MM.1S (cell line): ENCODE measurements at regions not wholly inside any gene's neighbourhood (a gene's known extent, or its start where the extent isn't known, plus 50 kb on each side); places are given as distances from the start of the nearest gene placed in this dataset.

Experiments
- DNase-seq: peaks from one replicate; pipeline ENCODE4 v3.0.0-alpha.2; 2015
- H2AFZ ChIP-seq: fragments of 300-600 bp; sonication (generic); 2 replicates; pipeline ENCODE4 v1.6.0; 2016; ENCODE audit warnings: antibody characterized with exemption, low read length
- H3F3A ChIP-seq: fragments of 300-600 bp; sonication (generic); 2 replicates; pipeline ENCODE4 v1.6.1; 2016; ENCODE audit warnings: mild to moderate bottlenecking, antibody characterized with exemption, low read length, moderate library complexity, mixed read lengths; ENCODE audit not compliant: insufficient read depth
- H3K27ac ChIP-seq: fragments of 300-600 bp; sonication (generic); 2 replicates; pipeline ENCODE4 v1.5.1; 2016; ENCODE audit warnings: mild to moderate bottlenecking, low read length
- H3K27me3 ChIP-seq: fragments of 300-600 bp; sonication (generic); replicated peaks from 2 replicates; pipeline ENCODE4 v1.6.0; 2016; ENCODE audit warnings: low read length; ENCODE audit not compliant: insufficient read depth
- H3K36me3 ChIP-seq: fragments of 300-600 bp; sonication (generic); replicated peaks from 2 replicates; pipeline ENCODE4 v1.6.1; 2016; ENCODE audit warnings: mild to moderate bottlenecking, low read length, mixed read lengths; ENCODE audit not compliant: insufficient read depth
- H3K4me1 ChIP-seq: fragments of 300-600 bp; sonication (generic); 2 replicates; pipeline ENCODE4 v1.6.1; 2016; ENCODE audit warnings: low read length, mixed read lengths
- H3K4me2 ChIP-seq: fragments of 300-600 bp; sonication (generic); 2 replicates; pipeline ENCODE4 v1.6.0; 2016; ENCODE audit warnings: low read depth, low read length
- H3K4me3 ChIP-seq: fragments of 300-600 bp; sonication (generic); 2 replicates; pipeline ENCODE4 v1.5.1; 2016; ENCODE audit warnings: low read length, mixed read lengths
- H3K79me2 ChIP-seq: fragments of 300-600 bp; sonication (generic); 2 replicates; pipeline ENCODE4 v1.6.1; 2016; ENCODE audit warnings: mixed run types, low read length, mixed read lengths
- H3K9ac ChIP-seq: fragments of 300-600 bp; sonication (generic); 2 replicates; pipeline ENCODE4 v1.6.1; 2016; ENCODE audit warnings: low read length, mixed read lengths
- H3K9me2 ChIP-seq: fragments of 300-600 bp; sonication (generic); replicated peaks from 2 replicates; pipeline ENCODE4 v1.6.1; 2016; ENCODE audit warnings: mild to moderate bottlenecking, low read length, mixed read lengths; ENCODE audit not compliant: insufficient read depth
- H3K9me3 ChIP-seq: fragments of 300-600 bp; sonication (generic); replicated peaks from 2 replicates; pipeline ENCODE4 v1.6.1; 2016; ENCODE audit warnings: mild to moderate bottlenecking, low read length, mixed read lengths; ENCODE audit not compliant: insufficient read depth
- H4K20me1 ChIP-seq: fragments of 300-600 bp; sonication (generic); 2 replicates; pipeline ENCODE4 v1.6.1; 2016; ENCODE audit warnings: mild to moderate bottlenecking, low read length, moderate library complexity, mixed read lengths; ENCODE audit not compliant: insufficient read depth
- CTCF ChIP-seq: fragments of 300-600 bp; sonication (generic); IDR thresholded peaks from 2 replicates; pipeline ENCODE4 v1.5.1; 2016; ENCODE audit warnings: antibody characterized with exemption, low read length, mixed read lengths
- EZH2 ChIP-seq: fragments of 300-600 bp; sonication (generic); optimal IDR thresholded peaks from 2 replicates; pipeline ENCODE3; 2017; ENCODE audit warnings: low read depth, mild to moderate bottlenecking, antibody characterized with exemption, low read length, mixed read lengths
- EZH2phosphoT487 ChIP-seq: fragments of 300-600 bp; sonication (generic); IDR thresholded peaks from 2 replicates; pipeline ENCODE4 v1.6.1; 2018; ENCODE audit warnings: antibody characterized with exemption, low read length

- H3F3A ChIP-seq, result no peaks in the 10 kb centered on the region
- H3K36me3 ChIP-seq, result no peaks in the 10 kb centered on the region
- no peaks in the 10 kb centered on the region for H3K9me3 ChIP-seq
- H2AFZ ChIP-seq, result no peak overlapping the region
- no peak for DNase-seq
- no peak for TF ChIP-seq CTCF
- no peak for TF ChIP-seq EZH2phosphoT487
- TF ChIP-seq EZH2, result no peak
- no peak overlapping the region for H3K27ac ChIP-seq
- no peaks in the 10 kb centered on the region for H3K9me2 ChIP-seq
- H3K79me2 ChIP-seq, result no peaks in the 10 kb centered on the region
- no peak overlapping the region for H3K4me3 ChIP-seq
- no peaks in the 10 kb centered on the region for H3K27me3 ChIP-seq
- no peaks in the 10 kb centered on the region for H4K20me1 ChIP-seq
- no peak overlapping the region for H3K4me2 ChIP-seq
- H3K4me1 ChIP-seq, result no peaks in the 10 kb centered on the region
- H3K9ac ChIP-seq, result no peak overlapping the region
These were observed 225.8 kb upstream of the PHYHIPL start for GRCh38 chr10:58950618-58951017.

GRCh38 chr10:58951087-58951486, 225.4 kb upstream of the PHYHIPL start:
- no peak overlapping the region for H3K9ac ChIP-seq
- no peak overlapping the region for H3K4me3 ChIP-seq
- no peaks in the 10 kb centered on the region for H3K4me1 ChIP-seq
- H3F3A ChIP-seq, result no peaks in the 10 kb centered on the region
- H3K79me2 ChIP-seq, result no peaks in the 10 kb centered on the region
- no peak for TF ChIP-seq CTCF
- no peak for TF ChIP-seq EZH2phosphoT487
- no peak for TF ChIP-seq EZH2
- no peaks in the 10 kb centered on the region for H4K20me1 ChIP-seq
- H3K4me2 ChIP-seq, result no peak overlapping the region
- H3K27me3 ChIP-seq, result no peaks in the 10 kb centered on the region
- H3K27ac ChIP-seq, result no peak overlapping the region
- no peaks in the 10 kb centered on the region for H3K9me2 ChIP-seq
- H3K36me3 ChIP-seq, result no peaks in the 10 kb centered on the region
- no peak overlapping the region for H2AFZ ChIP-seq
- H3K9me3 ChIP-seq, result no peaks in the 10 kb centered on the region
- no peak for DNase-seq

GRCh38 chr10:58951746-58952145, 224.7 kb upstream of the PHYHIPL start:
- no peaks in the 10 kb centered on the region for H3K79me2 ChIP-seq
- no peaks in the 10 kb centered on the region for H3F3A ChIP-seq
- no peaks in the 10 kb centered on the region for H4K20me1 ChIP-seq
- H3K27ac ChIP-seq, result no peak overlapping the region
- no peak overlapping the region for H3K9ac ChIP-seq
- H3K9me3 ChIP-seq, result no peaks in the 10 kb centered on the region
- TF ChIP-seq EZH2phosphoT487 (no peak), EZH2 (no peak), CTCF (no peak)
- H3K4me2 ChIP-seq, result no peak overlapping the region
- H3K4me3 ChIP-seq, result no peak overlapping the region
- no peak for DNase-seq
- no peaks in the 10 kb centered on the region for H3K4me1 ChIP-seq
- no peak overlapping the region for H2AFZ ChIP-seq
- H3K9me2 ChIP-seq, result no peaks in the 10 kb centered on the region
- no peaks in the 10 kb centered on the region for H3K27me3 ChIP-seq
- H3K36me3 ChIP-seq, result no peaks in the 10 kb centered on the region
